AG04450 (cell line): ENCODE measurements at regions not wholly inside any gene's neighbourhood (a gene's known extent, or its start where the extent isn't known, plus 50 kb on each side); places are given as distances from the start of the nearest gene placed in this dataset.

Experiments used
- CTCF ChIA-PET: fragments of 300-600, 350-600 bp; formaldehyde crosslinking; extraction: SDS; loops from one replicate; lab custom pipeline; 2022; ENCODE audit warnings: antibody characterized with exemption, inconsistent platforms; lab: Charles Lee
- POLR2A ChIA-PET: fragments of 350-600 bp; formaldehyde crosslinking; extraction: SDS; loops from one replicate; lab custom pipeline; 2021; ENCODE audit warnings: antibody characterized with exemption, inconsistent platforms; lab: Yijun Ruan, JAX
- DNase-seq: peaks from one replicate; pipeline ENCODE4 v3.0.0-alpha.2; 2011; ENCODE audit warnings: low read depth, low spot score
- H3K27ac ChIP-seq: one replicate; pipeline ENCODE4 v1.5.1; 2012; ENCODE audit warnings: low read depth, low read length, control low read depth
- H3K27me3 ChIP-seq: one replicate; pipeline ENCODE4 v1.6.0; 2012; ENCODE audit warnings: low read length; ENCODE audit not compliant: control insufficient read depth, insufficient read depth
- H3K4me3 ChIP-seq: 2 replicates; pipeline ENCODE4 v1.5.1; 2011; ENCODE audit warnings: mild to moderate bottlenecking, low read depth, low read length, control low read depth
- H3K9me3 ChIP-seq: 2 replicates; pipeline ENCODE4 v1.5.1; 2012; ENCODE audit warnings: low read length; ENCODE audit not compliant: control insufficient read depth, insufficient read depth
- CTCF ChIP-seq: IDR thresholded peaks from 2 replicates; pipeline ENCODE4 v1.5.1; 2011; ENCODE audit warnings: low read depth, low read length, control low read depth, inconsistent platforms

GRCh38 chr2:241951920-241952319 is 82.4 kb downstream of the RTP5 start:
- Histone ChIP-seq H3K9me3 (peaks cover 19% of the 10 kb centered on the region), H3K27ac (no peak overlapping the region), H3K4me3 (no peak overlapping the region), H3K27me3 (peaks cover 12% of the 10 kb centered on the region)
- POLR2A ChIA-PET, result no interaction called here
- no peak for TF ChIP-seq CTCF
- no peak for DNase-seq
- CTCF ChIA-PET, result interaction anchor here (0.9 to 2.0 kb wide), 4 partner anchors 8 to 18 kb away, joined by 3 to 14 read pairs (median 8); no protein-coding TSS in a partner anchor

GRCh38 chr2:241952816-241953215 is 83.3 kb downstream of the RTP5 start:
- peaks cover 10% of the 10 kb centered on the region; the same call in 1 of the 2 replicates for H3K9me3 ChIP-seq
- ChIA-PET CTCF (interaction anchor here (0.9 kb wide), 1 partner anchor 17 kb away, joined by 3 read pairs; no protein-coding TSS in a partner anchor), POLR2A (no interaction called here)
- H3K4me3 ChIP-seq, result no peak overlapping the region
- peaks cover 12% of the 10 kb centered on the region for H3K27me3 ChIP-seq
- no peak for DNase-seq
- no peak for TF ChIP-seq CTCF
- no peak overlapping the region for H3K27ac ChIP-seq

GRCh38 chr2:241953324-241953928 is 83.9 kb downstream of the RTP5 start:
- DNase-seq, result no peak
- CTCF ChIA-PET, result interaction anchor here (0.6 kb wide), 1 partner anchor 100 kb away, joined by 3 read pairs; no protein-coding TSS in a partner anchor
- TF ChIP-seq CTCF, result no peak
- POLR2A ChIA-PET, result no interaction called here
- H3K27ac ChIP-seq, result no peak overlapping the region
- H3K9me3 ChIP-seq, result peaks cover 7% of the 10 kb centered on the region; the same call in 1 of the 2 replicates
- no peak overlapping the region for H3K4me3 ChIP-seq
- H3K27me3 ChIP-seq, result peaks cover 12% of the 10 kb centered on the region

- no peaks in the 10 kb centered on the region; the same call in 1 of the 2 replicates for H3K9me3 ChIP-seq
- CTCF ChIA-PET, result no interaction called here
- no peak for DNase-seq
- H3K27me3 ChIP-seq, result peaks cover 11% of the 10 kb centered on the region
- POLR2A ChIA-PET, result no interaction called here
- TF ChIP-seq CTCF, result no peak
- no peak overlapping the region for H3K4me3 ChIP-seq
- no peak overlapping the region for H3K27ac ChIP-seq
These were observed 87.1 kb downstream of the RTP5 start for GRCh38 chr2:241956521-241957110.

DNA sequence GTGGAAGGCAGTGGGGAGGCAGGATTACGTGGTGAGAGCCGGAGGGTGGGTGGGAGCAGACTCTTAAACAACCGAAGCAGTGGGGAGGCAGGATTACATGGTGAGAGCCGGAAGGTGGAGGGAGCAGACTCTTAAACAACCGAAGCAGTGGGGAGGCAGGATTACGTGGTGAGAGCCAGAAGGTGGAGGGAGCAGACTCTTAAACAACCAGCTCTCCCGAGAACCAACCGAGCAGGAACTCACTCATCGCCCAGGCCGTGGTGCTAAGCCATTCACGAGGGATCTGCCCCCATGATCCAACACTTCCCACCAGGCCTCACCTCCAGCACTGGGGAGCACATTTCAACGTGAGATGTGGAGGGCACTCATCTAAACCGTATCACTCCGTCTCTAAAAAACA is 87.7 kb downstream of the RTP5 start:
- H3K4me3 ChIP-seq, result no peak overlapping the region
- no peak overlapping the region for H3K27ac ChIP-seq
- DNase-seq, result no peak
- ChIA-PET POLR2A (no interaction called here), CTCF (no interaction called here)
- H3K9me3 ChIP-seq, result no peaks in the 10 kb centered on the region; the same call in 1 of the 2 replicates
- peaks cover 9% of the 10 kb centered on the region for H3K27me3 ChIP-seq
- TF ChIP-seq CTCF, result no peak
